ENCODE measurements at regions not wholly inside any gene's neighbourhood (a gene's known extent, or its start where the extent isn't known, plus 50 kb on each side); places are given as distances from the start of the nearest gene placed in this dataset.

GRCh38 chr5:58198330-58198729 is 261.6 kb downstream of the PLK2 start:
- Histone ChIP-seq H3K9ac (ENCODE audit: low read length) (no peak overlapping the region), H3K9me3 (ENCODE audit: control insufficient read depth, low read depth, low read length) (no peaks in the 10 kb centered on the region), H3K4me3 (ENCODE audit: low read length) (no peak overlapping the region), H3K36me3 (ENCODE audit: control insufficient read depth, low read depth, low read length) (no peaks in the 10 kb centered on the region), H3K27ac (ENCODE audit: low read length) (no peak overlapping the region), H3K4me1 (ENCODE audit: control insufficient read depth, low read depth, low read length) (no peaks in the 10 kb centered on the region), H3K27me3 (ENCODE audit: control insufficient read depth, insufficient read depth, low read length) (no peaks in the 10 kb centered on the region)

- H3K9ac ChIP-seq (ENCODE audit: low read length), result no peak overlapping the region
- no peak overlapping the region for H3K27ac ChIP-seq (ENCODE audit: low read length)
- no peak overlapping the region for H3K4me3 ChIP-seq (ENCODE audit: low read length)
- no peaks in the 10 kb centered on the region for H3K9me3 ChIP-seq (ENCODE audit: control insufficient read depth, low read depth, low read length)
- no peaks in the 10 kb centered on the region for H3K36me3 ChIP-seq (ENCODE audit: control insufficient read depth, low read depth, low read length)
- no peaks in the 10 kb centered on the region for H3K4me1 ChIP-seq (ENCODE audit: control insufficient read depth, low read depth, low read length)
- no peaks in the 10 kb centered on the region for H3K27me3 ChIP-seq (ENCODE audit: control insufficient read depth, insufficient read depth, low read length)
Measured at GRCh38 chr5:58197875-58198274, 262.0 kb downstream of the PLK2 start.

GRCh38 chr5:58191443-58191842 is 268.4 kb downstream of the PLK2 start:
- no peaks in the 10 kb centered on the region for H3K9me3 ChIP-seq (ENCODE audit: control insufficient read depth, low read depth, low read length)
- no peak overlapping the region for H3K27ac ChIP-seq (ENCODE audit: low read length)

GRCh38 chr5:58188262-58188651 is 271.6 kb downstream of the PLK2 start:
- Histone ChIP-seq H3K36me3 (ENCODE audit: control insufficient read depth, low read depth, low read length) (no peaks in the 10 kb centered on the region), H3K9ac (ENCODE audit: low read length) (no peak overlapping the region), H3K9me3 (ENCODE audit: control insufficient read depth, low read depth, low read length) (no peaks in the 10 kb centered on the region), H3K27me3 (ENCODE audit: control insufficient read depth, insufficient read depth, low read length) (no peaks in the 10 kb centered on the region), H3K4me3 (ENCODE audit: low read length) (no peak overlapping the region), H3K27ac (ENCODE audit: low read length) (no peak overlapping the region), H3K4me1 (ENCODE audit: control insufficient read depth, low read depth, low read length) (no peaks in the 10 kb centered on the region)

More at GRCh38 chr5:58191443-58191842, 268.4 kb downstream of the PLK2 start:
- H3K36me3 ChIP-seq (ENCODE audit: control insufficient read depth, low read depth, low read length), result no peaks in the 10 kb centered on the region
- H3K4me3 ChIP-seq (ENCODE audit: low read length), result no peak overlapping the region
- no peak overlapping the region for H3K9ac ChIP-seq (ENCODE audit: low read length)
- no peaks in the 10 kb centered on the region for H3K4me1 ChIP-seq (ENCODE audit: control insufficient read depth, low read depth, low read length)
- H3K27me3 ChIP-seq (ENCODE audit: control insufficient read depth, insufficient read depth, low read length), result no peaks in the 10 kb centered on the region

- Histone ChIP-seq H3K27ac (ENCODE audit: low read length) (no peak overlapping the region), H3K4me1 (ENCODE audit: control insufficient read depth, low read depth, low read length) (no peaks in the 10 kb centered on the region), H3K4me3 (ENCODE audit: low read length) (no peak overlapping the region), H3K36me3 (ENCODE audit: control insufficient read depth, low read depth, low read length) (no peaks in the 10 kb centered on the region), H3K27me3 (ENCODE audit: control insufficient read depth, insufficient read depth, low read length) (no peaks in the 10 kb centered on the region), H3K9me3 (ENCODE audit: control insufficient read depth, low read depth, low read length) (no peaks in the 10 kb centered on the region), H3K9ac (ENCODE audit: low read length) (no peak overlapping the region)
Measured at GRCh38 chr5:58187432-58188261, 272.2 kb downstream of the PLK2 start.

- Histone ChIP-seq H3K4me1 (ENCODE audit: control insufficient read depth, low read depth, low read length) (no peaks in the 10 kb centered on the region), H3K27ac (ENCODE audit: low read length) (no peak overlapping the region), H3K36me3 (ENCODE audit: control insufficient read depth, low read depth, low read length) (no peaks in the 10 kb centered on the region), H3K4me3 (ENCODE audit: low read length) (no peak overlapping the region), H3K9me3 (ENCODE audit: control insufficient read depth, low read depth, low read length) (no peaks in the 10 kb centered on the region), H3K9ac (ENCODE audit: low read length) (no peak overlapping the region), H3K27me3 (ENCODE audit: control insufficient read depth, insufficient read depth, low read length) (no peaks in the 10 kb centered on the region)
Measured at GRCh38 chr5:58185801-58186200, 274.1 kb downstream of the PLK2 start.

GRCh38 chr5:58185397-58185796 is 274.5 kb downstream of the PLK2 start:
- no peak overlapping the region for H3K27ac ChIP-seq (ENCODE audit: low read length)
- H3K4me3 ChIP-seq (ENCODE audit: low read length), result no peak overlapping the region
- H3K36me3 ChIP-seq (ENCODE audit: control insufficient read depth, low read depth, low read length), result no peaks in the 10 kb centered on the region
- H3K9ac ChIP-seq (ENCODE audit: low read length), result no peak overlapping the region
- no peaks in the 10 kb centered on the region for H3K9me3 ChIP-seq (ENCODE audit: control insufficient read depth, low read depth, low read length)
- H3K4me1 ChIP-seq (ENCODE audit: control insufficient read depth, low read depth, low read length), result no peaks in the 10 kb centered on the region
- H3K27me3 ChIP-seq (ENCODE audit: control insufficient read depth, insufficient read depth, low read length), result no peaks in the 10 kb centered on the region

- H3K9me3 ChIP-seq (ENCODE audit: control insufficient read depth, low read depth, low read length), result no peaks in the 10 kb centered on the region
- no peaks in the 10 kb centered on the region for H3K27me3 ChIP-seq (ENCODE audit: control insufficient read depth, insufficient read depth, low read length)
- H3K9ac ChIP-seq (ENCODE audit: low read length), result no peak overlapping the region
- no peaks in the 10 kb centered on the region for H3K4me1 ChIP-seq (ENCODE audit: control insufficient read depth, low read depth, low read length)
- no peak overlapping the region for H3K4me3 ChIP-seq (ENCODE audit: low read length)
- no peak overlapping the region for H3K27ac ChIP-seq (ENCODE audit: low read length)
- no peaks in the 10 kb centered on the region for H3K36me3 ChIP-seq (ENCODE audit: control insufficient read depth, low read depth, low read length)
Measured at GRCh38 chr5:58184910-58185309, 275.0 kb downstream of the PLK2 start.

- H3K4me3 ChIP-seq (ENCODE audit: low read length), result no peak overlapping the region
- no peaks in the 10 kb centered on the region for H3K27me3 ChIP-seq (ENCODE audit: control insufficient read depth, insufficient read depth, low read length)
- H3K27ac ChIP-seq (ENCODE audit: low read length), result no peak overlapping the region
- H3K4me1 ChIP-seq (ENCODE audit: control insufficient read depth, low read depth, low read length), result no peaks in the 10 kb centered on the region
- H3K9ac ChIP-seq (ENCODE audit: low read length), result no peak overlapping the region
- no peaks in the 10 kb centered on the region for H3K36me3 ChIP-seq (ENCODE audit: control insufficient read depth, low read depth, low read length)
- H3K9me3 ChIP-seq (ENCODE audit: control insufficient read depth, low read depth, low read length), result no peaks in the 10 kb centered on the region
Measured at GRCh38 chr5:58183786-58184085, 276.1 kb downstream of the PLK2 start.

GRCh38 chr5:58183078-58183785 is 276.7 kb downstream of the PLK2 start:
- Histone ChIP-seq H3K4me1 (ENCODE audit: control insufficient read depth, low read depth, low read length) (no peaks in the 10 kb centered on the region), H3K4me3 (ENCODE audit: low read length) (no peak overlapping the region), H3K36me3 (ENCODE audit: control insufficient read depth, low read depth, low read length) (no peaks in the 10 kb centered on the region), H3K9me3 (ENCODE audit: control insufficient read depth, low read depth, low read length) (no peaks in the 10 kb centered on the region), H3K27me3 (ENCODE audit: control insufficient read depth, insufficient read depth, low read length) (no peaks in the 10 kb centered on the region), H3K9ac (ENCODE audit: low read length) (no peak overlapping the region), H3K27ac (ENCODE audit: low read length) (no peak overlapping the region)

GRCh38 chr5:58182287-58182841 is 277.5 kb downstream of the PLK2 start:
- no peaks in the 10 kb centered on the region for H3K9me3 ChIP-seq (ENCODE audit: control insufficient read depth, low read depth, low read length)
- H3K36me3 ChIP-seq (ENCODE audit: control insufficient read depth, low read depth, low read length), result no peaks in the 10 kb centered on the region
- H3K4me1 ChIP-seq (ENCODE audit: control insufficient read depth, low read depth, low read length), result no peaks in the 10 kb centered on the region
- no peak overlapping the region for H3K27ac ChIP-seq (ENCODE audit: low read length)
- no peaks in the 10 kb centered on the region for H3K27me3 ChIP-seq (ENCODE audit: control insufficient read depth, insufficient read depth, low read length)
- H3K4me3 ChIP-seq (ENCODE audit: low read length), result no peak overlapping the region
- no peak overlapping the region for H3K9ac ChIP-seq (ENCODE audit: low read length)
